CD4-positive, alpha-beta T cell treated with Interferon alpha-2 for 1 hour (primary cell): ENCODE measurements at regions not wholly inside any gene's neighbourhood (a gene's known extent, or its start where the extent isn't known, plus 50 kb on each side); places are given as distances from the start of the nearest gene placed in this dataset.

Experiments
- DNase-seq, 2 donors: peaks; one replicate each; pipeline ENCODE4 v3.0.0-alpha.2; 2020 to 2022

DNA sequence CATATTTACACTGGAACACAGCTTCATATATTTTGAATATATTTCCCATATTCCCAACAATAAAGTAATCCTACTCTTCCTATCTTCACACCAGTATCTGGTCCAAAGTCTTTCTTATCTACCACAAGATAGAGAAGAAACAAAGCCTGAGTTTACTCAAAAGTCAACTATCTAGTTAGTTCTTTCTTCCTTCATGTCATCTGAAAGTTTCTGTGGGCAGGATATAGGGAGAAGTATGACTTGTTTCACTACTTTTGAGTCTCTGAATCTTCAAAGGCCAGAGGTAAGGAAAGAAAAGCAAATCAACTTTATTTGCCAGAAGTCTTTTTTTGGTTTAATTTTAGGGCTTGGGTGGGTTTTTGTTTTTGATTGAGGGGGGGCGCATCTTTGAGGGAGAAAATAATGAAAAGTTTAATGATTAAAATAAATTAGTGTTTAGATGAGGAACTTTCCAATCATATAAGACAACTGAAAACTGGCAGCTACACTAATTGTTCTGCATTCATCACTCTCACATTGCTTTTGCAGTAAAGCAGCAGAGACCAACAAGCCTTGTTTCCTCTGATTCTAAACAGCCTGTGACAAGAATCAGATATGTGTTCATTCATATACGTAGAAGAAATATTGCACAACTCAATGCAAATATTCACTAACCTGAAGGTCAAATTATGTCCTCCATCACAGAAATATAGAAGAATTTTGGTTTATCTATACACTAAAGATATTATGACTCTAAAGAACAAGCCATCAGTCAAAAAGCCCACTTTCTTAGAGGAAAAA is 421.4 kb downstream of the SHQ1 start:
- DNase-seq, result no peak

DNA sequence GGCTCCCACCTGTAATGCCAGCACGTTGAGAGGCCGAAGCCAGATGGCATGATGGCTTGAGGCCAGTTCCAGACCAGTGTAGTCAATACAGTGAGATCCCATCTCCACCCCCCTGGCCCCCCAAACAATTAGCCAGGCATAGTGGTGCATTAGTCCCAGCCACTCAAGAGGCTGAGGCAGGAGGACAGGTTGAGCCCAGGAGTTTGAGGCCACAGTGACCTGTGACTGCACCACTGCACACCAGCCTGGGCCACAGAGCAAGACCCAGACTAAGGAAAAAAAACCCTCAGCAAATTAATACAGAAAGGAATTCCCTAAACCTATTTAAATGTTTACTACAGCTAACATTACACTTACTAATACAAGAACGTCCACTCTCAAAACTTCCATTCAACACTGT is 424.6 kb downstream of the SHQ1 start:
- no peak for DNase-seq

DNA sequence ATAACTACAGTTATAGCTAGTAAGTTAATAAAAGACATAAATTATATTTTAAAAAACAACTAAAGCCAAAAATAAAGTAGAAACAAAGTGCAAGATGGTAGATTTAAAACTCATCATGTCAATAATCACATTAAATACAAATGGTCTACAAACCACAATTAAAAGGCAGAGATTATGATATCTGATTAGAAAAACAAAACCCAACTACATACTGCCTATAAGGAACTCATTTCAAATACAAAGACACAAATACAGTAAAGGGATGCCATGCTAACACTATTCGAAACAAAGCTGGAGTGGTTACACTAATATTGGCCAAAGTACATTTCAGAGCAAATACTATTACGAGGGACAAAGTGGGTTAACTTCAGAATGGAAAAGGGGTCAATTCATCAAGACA is 426.5 kb downstream of the SHQ1 start:
- no peak for DNase-seq

DNA sequence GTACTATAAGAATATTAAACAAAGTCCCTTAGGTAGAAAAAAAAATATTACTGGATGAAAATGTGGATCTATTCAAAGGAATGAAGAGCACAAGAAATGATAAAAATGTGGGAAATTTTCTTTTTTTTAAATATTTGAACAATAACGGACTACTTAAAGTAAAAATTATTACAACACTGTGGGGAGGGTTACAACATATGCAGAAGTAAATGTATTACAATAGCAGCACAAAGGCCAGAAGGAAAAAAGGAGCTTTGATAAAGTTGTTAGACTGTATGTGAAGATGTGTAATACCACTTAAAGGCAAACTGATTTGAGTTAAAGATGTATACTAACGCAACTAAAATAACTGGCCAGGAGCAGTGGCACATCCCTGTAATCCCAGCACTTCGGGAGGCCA is 427.1 kb downstream of the SHQ1 start:
- no peak for DNase-seq

DNA sequence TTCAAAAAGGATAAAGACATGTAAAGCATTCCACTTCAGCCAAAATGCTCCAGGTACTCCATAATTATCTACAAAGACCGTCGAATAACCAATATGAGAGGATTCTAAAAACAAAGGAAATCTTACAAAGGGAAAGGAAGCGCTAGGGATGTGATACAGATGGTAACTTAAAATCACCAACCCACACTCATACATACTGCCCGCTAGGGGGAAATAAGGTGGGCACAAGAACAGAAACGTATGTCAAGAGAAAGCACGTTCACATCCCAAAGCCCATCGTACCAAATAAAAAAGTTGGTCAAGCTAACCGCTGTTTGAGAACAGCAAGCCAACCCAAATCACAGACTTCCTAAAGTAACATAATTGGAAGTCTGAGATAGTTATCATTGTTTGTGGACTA is 429.4 kb downstream of the SHQ1 start:
- no peak for DNase-seq

DNA sequence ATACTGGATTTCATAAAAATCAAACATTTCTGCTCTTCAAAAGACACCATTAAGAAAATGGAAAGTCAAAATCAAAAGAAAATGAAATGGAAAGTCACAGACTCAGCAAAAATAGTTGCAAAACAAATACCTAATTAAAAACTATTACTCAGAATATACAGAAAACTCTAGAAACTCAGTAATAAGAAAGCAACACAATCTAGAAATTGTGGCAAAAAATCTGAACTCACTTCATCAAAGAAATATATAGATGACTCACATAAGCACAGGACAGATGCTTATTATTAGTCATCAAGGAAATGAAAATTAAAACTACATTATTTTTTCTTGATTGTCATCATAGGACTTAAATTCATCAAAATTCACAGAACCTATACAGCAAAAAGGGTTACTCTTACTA is 430.0 kb downstream of the SHQ1 start:
- DNase-seq, result no peak

DNA sequence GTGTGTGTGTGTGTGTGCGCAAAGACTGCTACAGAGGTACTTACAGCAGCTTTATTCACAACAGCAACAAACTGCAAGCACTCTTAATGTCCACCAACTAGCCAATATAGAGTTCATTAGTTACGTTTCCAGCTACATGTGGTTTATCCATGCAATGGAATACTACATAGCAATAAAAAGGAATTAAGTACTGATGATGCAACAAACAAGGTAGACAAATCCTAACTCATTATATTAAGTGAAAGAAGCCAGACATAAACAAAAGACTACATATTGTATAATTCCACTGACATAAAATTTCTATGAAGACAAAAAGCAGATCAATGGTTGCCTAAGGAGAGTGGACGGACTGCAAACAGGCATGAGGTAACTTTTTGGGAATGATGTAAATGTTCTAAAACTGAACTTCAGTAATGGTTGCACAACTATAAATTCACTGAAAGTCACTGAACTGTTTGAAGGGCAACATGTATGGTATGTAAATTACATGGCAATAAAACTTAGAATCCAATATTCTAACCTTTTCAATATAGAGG is 433.7 kb downstream of the SHQ1 start:
- DNase-seq, result no peak

DNA sequence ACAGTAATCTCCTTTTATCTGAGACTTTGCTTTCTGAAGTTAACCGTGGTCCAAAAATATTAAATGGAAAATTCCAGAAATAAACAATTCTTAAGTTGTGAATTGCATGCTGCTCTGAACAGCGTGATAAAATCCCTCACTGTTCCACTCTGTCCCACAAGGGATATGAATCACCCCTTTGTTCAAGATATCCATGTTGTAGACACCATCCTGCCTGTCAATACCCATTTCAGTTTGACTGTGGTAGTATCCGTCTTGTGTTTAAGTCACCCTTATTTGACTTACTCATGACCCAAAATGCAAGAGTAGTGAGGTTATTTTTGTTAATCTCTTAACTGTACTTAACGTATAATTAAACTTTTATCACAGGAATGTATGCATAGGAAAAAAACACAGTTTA is 435.0 kb downstream of the SHQ1 start:
- no peak for DNase-seq

DNA sequence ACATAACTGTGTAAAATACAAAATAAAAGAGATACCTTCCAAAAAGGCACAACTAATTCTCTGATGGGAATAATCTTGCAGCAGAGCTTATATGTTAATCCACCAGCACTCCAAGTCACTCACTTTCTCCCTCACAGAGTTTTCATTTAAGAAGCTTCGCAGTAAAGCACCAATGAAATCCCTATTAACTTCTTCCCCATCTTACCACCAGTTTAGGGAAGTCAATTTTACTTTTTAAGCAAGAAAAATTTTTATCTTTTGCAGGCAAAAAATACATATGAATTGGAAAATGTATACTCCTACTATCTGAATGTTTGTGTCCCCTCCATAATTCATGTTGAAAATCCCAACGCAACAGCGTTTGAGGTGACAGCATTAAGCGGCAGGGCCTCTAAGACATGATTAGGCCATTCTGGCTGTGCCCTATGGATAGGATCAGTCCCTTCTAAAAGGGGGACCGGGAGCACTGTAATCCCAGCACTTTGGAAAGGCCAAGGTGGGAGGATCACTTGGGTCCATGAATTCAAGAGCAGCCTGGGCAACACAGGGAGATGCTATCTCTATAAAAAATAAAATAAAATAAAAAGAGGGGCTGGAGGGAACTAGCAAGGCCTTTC is 435.8 kb downstream of the SHQ1 start:
- no peak for DNase-seq

DNA sequence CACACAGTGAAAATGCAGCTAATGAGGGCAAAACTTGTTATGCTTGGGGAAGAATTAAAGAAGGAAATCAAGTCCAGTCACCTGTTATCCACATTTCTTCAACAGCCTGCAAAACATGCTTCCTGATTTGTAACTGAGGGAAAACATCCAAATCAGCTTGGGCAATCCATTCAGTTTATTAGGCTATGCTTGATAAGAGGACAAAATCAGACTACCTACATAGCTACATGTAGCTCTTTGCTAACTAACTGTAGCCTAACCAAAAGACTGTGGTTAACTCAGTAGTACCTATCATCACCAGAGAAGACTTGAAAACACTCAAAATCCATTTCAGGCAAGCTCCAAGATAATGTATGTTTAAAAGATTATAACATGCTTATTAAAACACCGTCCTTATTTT is 436.4 kb downstream of the SHQ1 start:
- no peak for DNase-seq

DNA sequence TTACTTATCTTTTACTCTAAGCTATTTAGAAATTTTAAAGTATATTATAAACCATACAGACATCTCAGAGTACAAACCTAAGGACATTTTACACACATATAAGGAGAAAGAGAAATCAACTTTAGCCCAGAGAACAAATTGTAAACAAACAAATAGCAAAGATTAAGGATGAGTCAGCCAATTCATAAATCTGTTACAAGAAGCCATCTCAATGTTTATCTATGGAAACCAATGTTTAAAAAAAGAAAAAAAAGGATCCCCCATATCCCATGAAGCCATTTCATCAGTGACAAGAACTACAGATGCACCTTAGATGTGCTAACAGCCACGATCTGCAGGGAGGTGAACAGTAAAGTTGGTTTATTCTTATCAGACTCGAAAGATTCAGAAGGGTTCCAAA is 437.1 kb downstream of the SHQ1 start:
- DNase-seq, result no peak

DNA sequence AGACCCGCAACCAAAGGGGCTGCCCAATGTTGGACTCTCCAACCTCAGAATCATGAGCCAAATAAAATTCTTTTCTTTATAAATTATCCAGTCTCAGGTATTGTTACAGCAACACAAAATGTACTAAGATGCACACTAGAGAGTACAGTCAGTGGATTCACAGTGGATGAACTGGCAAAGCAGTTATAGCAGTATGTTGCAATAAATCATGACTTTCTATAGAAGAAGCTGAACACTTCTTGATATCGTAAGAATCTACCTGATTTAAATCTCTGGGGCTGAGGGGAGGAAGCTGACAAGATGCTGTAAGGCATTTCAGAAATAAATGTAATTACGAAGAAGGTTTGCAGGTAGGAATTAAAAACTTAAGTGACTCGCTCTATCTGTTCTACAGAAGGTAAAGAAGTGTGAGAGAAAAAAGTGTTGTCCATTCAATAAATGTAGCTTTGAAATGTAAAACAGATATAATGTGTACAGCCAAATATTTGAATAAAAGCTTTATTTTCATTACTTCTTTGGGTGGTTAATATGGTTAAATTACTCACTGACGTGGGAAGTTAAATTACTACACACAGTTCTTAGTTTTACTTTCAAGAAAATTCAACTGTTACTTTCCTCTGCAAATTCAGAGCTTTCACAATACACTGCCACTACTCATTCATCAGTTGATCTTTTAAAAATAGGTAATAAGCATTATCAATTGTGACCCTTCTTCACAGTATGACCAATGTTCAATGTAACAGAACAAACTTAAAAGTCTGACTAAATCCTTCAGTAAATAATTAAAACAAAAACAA is 439.1 kb downstream of the SHQ1 start:
- DNase-seq, result no peak

DNA sequence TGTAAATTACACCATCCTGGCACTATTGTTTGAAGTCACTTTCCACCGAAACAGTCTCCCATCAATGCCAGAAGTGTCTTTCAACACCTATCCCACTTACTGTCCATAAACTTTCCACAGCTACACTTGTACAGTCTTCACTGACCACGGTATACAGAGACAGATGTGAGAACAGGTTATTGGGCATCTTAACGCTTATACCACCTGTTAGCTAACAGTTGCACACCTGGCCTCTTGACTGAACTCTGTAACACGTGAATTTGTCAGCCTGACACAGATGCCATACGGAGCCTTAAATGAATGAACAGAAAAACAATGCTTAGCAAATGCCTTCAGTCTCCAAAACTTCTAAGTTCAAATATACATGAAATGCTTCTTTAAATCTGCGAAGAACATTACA is 440.5 kb downstream of the SHQ1 start:
- no peak for DNase-seq

DNA sequence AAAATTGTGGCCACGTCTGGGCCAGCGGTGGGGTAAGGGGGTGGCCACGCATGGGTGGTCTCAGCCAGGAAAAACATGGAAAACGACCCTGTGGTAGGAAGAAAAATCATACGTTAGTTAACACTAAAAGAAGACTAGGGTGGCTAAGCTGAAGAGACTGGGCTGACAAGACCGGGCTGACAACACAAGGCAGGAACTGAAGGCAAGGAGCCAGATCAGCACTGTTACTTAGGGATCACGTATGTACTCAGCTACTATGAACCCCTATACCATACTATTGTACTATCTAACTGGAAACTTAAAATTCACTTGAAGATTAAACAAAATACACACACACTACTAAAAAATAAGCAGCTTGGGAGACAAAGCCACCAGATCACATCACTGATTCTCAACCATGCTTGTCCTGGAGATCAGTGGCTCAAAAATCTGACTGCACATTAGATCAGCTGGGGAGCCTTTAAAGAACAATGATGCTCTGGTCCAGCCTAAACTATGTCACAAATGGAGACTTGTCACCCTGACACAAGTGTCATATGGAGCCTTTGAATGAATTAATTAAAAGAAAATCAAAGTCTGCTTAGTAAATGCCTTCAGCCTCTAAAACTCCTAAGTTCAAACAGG is 442.2 kb downstream of the SHQ1 start:
- DNase-seq, result no peak

DNA sequence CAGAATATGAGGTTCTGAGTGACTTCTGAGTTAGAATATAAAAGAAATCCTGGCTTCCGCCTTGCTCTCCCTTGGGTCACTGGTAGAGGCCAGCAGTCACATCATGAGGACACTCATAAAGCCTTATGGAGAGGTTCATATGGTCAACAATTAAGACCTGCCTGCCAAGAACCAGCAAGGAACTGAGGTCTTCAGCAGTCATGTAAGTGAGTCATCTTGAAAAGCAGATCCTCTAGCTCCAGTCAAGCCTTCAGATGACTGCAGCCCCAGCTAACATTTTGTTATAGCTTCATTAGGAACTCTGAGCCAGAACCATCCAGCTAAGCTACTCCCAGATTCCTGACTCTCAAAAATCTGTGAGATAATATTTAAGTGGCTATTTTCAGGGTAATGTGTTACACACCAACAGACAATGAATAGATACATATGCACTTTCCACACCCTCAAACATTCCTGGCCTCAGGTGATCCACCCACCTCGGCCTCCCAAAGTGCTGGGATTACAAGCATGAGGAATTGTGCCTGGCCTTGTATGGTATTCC is 447.2 kb downstream of the SHQ1 start:
- DNase-seq, result no peak

DNA sequence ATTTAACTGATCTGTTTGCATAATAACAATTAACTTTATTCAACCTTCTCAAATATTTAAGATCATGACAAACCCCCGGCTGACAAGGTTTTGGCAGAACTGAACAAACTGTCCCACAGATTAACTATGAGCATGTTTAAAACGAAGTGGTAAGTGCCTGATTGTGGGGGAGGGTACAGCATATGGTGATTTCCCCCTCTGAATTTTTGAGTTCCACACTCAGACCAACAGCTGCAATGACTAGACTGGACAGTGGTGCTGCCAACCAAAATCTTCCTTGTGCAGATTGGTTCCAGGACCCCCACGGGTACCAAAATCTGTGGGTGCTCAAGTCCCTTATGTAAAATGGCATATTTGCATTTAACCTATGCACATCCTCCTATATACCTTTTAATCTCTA is 449.5 kb downstream of the SHQ1 start:
- DNase-seq, result no peak

DNA sequence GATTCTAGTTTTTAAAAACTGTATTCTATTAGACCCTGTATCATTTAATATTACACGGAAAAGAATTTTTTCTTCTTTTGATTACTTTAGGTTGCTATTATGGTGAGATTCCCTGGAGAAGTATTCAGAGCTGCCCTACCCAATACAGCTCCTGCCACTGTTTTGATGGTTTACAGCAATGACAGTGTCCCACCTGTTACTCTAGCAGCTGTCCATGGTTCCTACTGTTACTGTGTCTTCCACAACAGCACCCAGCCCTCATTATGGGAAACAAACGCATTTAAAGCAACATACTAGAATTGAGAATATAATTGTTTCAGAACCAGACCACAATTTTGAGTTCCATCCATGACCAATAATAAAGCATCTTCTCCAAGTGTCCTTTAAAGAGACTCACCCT is 450.7 kb downstream of the SHQ1 start:
- no peak for DNase-seq

DNA sequence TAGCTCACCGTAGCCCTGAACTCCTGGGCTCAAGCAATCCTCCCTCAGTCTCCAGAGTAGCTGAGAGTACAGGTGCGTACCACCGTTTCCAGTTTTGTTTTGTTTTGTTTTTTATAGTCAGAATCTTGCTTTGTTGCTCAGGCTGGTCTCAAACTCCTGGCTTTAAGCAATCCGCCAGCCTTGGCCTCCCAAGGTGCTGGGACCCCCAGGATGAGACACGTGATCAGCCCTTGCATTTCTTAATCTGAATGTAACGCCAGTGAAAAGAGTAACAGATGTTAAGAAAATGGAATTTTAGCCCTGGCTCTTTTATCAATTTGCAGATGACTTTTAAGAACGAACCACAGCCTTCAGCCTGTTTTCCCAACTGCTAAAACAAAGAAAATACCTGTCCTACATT is 451.3 kb downstream of the SHQ1 start:
- no peak for DNase-seq

DNA sequence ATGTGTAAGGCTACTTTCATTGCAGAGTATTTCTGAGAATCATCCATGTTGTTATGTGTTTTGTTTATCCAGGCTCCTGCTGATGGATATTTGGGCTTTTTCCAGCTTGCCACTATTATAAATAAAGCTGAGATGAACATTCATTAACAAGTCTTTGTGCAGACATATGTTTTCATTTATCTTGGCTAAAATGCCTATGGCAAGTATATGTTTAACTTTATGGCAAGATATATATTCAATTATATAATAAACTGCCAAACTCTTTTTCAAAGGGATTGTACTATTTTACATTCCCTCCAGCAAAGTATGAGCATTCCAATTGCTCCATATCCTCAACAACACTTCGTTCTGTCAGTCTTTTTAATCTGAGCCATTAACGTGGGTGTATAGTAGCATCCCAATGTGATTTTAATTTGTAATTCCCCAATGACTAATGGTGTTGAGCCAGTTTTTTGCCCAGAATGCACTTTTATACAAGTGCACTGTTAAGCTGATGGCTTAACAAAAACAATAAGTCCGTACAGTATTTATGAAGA is 452.4 kb downstream of the SHQ1 start:
- DNase-seq, result no peak

DNA sequence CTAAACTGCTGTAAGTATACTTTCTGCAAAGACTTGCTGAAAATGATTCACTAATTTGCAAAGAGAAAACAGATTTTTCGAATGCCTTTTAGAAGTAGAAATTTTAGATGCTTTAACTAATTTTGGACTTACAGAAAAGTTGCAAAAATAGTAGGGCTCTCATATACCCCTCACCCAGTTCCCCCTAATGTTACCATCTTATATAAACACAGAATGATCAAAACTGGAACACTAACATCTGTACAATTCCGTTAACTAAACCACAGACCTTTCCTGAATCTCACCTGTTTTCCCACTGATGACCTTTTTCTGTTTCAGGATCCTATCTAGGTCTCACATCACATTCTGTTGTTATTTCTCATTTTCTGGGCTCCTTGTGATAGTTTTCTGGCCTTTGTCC is 454.8 kb downstream of the SHQ1 start:
- DNase-seq, result no peak

DNA sequence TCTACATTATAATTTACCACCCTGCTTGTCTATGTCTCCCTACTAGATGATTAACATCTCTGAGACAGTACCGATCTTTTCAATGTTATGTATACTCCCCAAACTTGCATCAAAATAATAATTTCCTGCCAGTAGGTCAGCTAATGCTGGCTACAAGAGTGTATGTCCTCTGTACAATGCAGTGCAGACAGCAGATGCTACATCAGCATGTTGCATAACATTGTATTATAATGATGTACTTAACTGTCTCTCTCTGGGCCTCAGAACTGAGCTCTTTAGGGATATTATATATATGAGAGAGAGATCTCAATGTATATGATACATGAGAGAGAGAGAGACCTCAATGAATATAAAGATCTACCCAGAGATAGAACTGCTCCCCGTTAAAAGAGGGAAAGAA is 456.6 kb downstream of the SHQ1 start:
- DNase-seq, result no peak

DNA sequence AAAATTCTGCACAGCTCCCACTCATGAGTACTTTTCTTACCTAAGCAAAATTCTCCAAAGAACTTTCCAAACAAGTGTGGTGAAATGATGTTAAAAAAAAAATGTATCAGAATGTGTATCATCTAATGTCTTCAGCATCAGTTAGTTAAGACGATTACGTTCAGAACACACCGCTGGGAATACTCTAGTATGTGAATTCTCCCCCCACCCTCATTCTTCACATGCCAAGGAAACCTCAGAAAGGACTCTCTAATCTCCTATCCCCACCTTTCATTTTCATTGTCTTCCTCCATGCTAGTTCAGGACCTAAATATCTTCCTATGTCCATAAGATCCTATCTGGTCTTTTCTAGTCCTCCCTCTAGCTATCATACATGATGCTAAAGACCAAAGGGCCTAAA is 457.4 kb downstream of the SHQ1 start:
- DNase-seq, result no peak

DNA sequence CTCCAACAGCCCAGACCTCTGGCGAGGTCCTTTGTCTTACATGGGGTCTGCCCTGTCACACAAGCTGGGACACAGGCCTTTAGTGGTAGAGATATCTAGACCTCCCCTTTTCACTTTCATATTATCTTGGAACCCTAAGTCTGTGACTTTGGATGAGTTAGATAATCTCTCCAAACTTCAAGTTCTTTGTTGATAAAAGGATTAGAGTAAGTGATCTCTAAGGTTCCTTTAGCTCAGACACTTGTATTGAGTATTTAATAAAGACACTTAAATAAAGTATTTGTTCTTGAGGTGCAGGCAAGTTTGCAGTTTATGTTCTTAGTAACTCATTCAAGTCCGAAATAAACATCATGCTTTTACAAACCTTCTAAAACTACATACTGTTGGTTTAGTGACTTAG is 459.6 kb downstream of the SHQ1 start:
- DNase-seq, result no peak
